HG02588 (cell line): ENCODE measurements at regions not wholly inside any gene's neighbourhood (a gene's known extent, or its start where the extent isn't known, plus 50 kb on each side); places are given as distances from the start of the nearest gene placed in this dataset.
A peak's percentile ranks its signal among the peaks of the same experiment; 100 is the strongest.
"Not testable (repeated sequence)": the region's sequence is repeated elsewhere in the genome, so short reads cannot be mapped to it uniquely, and the experiment has no call there.

Experiments used
- ATAC-seq: cut with Tn5 transposase; IDR thresholded peaks from one replicate; pipeline ENCODE4 v1.9.1; 2021; ENCODE audit warnings: mild to moderate bottlenecking, moderate library complexity; ENCODE audit not compliant: unreplicated experiment

DNA sequence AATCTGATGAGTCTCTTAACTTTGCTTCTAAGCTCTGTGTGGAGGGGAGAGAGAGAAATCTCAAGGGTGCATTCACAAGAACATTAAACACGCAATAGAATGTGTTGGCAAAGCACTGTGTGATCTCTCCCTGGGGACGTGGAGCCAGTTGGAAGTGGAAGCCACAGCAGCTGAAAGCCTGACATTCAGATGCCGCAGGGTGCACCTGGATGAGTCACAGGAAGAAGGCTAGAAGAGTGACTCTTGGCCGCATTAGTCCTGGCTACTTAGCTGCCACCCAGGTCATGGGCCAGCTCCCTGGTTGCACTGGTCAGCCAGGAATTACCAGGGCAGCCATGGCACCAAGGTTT is 186.9 kb downstream of the ADRA2C start:
- ATAC-seq, result not testable (repeated sequence)

DNA sequence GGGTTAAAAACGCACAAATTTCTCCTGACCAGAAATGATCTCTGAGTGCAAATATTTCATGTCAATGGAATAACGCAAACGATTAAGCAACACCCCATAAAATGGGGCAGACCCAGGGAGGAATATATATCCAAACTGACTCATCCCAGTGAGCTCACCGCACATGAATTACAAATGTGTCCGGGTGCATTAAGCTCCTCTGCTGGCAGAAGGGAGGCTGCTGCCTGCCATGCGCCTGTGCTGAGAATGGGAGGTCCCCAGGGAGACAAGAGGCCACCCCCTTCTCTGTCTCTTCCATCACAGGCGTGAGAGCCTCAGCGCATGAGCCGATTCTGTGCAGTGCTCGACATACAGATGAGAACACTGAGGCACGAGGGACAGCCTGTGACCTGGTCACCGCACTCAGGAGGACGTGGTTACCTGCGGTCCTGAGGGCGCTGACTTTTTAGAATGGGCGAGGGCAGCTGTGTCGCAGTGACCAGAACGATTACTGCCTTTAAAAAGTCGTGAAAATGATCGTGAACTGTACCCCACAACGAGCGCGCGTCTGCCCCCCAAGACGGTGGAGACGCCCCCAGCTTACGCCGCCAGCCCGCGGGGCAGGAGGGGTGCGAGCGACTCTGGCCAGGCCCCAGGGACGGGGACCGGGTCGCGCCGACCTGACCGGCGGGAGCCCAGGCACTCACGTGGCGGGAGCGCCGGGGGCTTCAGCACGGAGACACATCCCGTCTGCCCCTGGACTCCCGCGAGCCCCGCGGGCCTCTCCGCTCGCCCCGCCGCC is 188.5 kb downstream of the ADRA2C start:
- peak; percentile 12 for ATAC-seq

- peak; percentile 99 for ATAC-seq
Observed at GRCh38 chr4:3955321-3956164, 189.4 kb downstream of the ADRA2C start.

DNA sequence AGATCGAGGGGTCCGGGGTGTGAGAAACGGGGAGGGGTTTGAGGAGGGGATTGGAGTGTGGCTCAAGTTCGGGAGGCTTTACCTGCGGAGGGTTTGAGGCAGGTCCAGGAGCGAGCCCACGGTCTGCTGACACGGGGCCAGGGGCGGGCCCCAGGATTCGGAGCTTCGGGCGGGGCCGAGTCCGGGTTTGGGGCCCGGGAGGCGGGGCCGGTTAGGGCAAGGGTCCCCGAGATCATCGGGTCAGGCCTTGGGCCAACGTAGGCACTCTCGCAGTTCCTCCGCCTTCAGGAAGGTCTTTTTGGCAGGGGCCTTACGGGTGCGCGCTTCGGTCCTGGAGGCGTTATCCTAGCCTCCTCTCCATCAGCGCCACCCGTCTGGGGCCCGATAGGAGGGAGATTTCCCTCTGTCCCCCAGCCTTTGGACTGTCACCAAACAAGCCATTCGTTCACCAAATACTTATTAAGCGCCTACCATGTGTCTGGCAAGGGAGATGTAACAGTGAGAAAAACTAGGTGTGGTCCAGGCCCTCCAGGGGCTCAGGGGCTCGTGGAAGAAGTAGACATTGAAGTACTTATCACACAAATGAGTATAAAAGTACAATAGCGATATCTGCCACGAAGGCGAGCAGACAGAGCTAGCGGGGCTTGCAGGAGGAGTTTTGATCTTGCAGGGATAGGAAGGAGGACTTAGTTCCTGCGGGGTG is 190.1 kb downstream of the ADRA2C start:
- ATAC-seq, result not testable (repeated sequence)

DNA sequence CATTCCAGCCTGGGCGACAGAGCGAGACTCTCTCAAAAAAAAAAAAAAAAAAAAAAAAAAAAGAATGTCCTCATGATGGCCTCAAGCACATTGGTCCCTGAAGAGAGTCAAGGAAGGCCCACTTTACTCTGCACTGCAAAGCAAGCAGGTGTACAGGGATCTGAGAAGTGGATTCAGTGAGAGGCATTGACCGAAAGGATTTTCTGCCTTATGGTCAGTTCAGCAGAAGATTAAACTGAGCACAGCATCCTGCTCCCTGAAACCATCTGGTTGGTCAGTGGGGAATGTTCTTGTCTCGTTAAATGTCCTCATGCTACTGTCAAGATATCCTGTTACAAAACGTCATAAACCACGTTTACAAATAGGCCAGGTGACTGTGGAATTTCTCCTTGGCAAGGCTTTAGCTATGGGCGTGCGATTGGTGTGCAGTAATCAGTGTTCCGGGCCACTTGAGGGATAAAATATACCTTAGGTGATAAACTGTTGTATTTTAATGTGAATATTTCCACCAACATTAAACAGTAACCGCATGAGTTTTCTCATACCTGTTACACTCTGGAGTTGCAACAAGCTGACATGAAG is 195.0 kb downstream of the ADRA2C start:
- ATAC-seq, result not testable (repeated sequence)

DNA sequence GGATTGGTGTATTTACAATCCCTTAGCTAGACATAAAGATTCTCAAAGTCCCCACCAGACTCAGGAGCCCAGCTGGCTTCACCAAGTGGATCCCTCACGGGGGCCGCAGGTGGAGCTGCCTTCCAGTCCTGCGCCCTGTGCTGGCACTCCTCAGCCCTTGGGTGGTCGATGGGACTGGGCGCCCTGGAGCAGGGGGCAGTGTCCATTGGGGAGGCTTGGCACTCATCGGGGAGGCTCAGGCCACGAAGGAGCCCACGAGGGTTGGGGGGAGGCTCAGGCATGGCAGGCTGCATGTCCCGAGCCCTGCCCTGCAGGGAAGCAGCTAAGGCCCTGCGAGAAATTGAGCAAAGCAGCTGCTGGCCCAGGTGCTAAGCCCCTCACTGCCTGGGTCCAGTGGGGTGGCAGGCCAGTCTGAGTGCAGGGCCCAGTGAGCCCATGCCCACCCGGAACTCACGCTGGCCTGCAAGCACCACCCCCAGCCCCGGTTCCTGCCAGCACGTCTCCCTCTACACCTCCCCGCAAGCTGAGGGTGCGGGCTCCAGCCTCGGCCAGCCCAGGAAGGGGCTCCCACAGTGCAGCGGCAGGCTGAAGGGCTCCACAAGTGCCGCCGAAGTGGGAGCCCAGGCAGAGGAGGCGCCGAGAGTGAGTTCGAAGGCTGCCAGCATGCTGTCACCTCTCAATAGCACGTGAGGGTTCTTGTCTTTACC is 198.5 kb downstream of the ADRA2C start:
- ATAC-seq, result not testable (repeated sequence)

- not testable (repeated sequence) for ATAC-seq
Observed at GRCh38 chr4:3967204-3967603, 201.0 kb downstream of the ADRA2C start.

GRCh38 chr4:3972626-3973025 is 206.4 kb downstream of the ADRA2C start:
- ATAC-seq, result not testable (repeated sequence)

- not testable (repeated sequence) for ATAC-seq
Observed at GRCh38 chr4:3973581-3974200, 207.5 kb downstream of the ADRA2C start.

DNA sequence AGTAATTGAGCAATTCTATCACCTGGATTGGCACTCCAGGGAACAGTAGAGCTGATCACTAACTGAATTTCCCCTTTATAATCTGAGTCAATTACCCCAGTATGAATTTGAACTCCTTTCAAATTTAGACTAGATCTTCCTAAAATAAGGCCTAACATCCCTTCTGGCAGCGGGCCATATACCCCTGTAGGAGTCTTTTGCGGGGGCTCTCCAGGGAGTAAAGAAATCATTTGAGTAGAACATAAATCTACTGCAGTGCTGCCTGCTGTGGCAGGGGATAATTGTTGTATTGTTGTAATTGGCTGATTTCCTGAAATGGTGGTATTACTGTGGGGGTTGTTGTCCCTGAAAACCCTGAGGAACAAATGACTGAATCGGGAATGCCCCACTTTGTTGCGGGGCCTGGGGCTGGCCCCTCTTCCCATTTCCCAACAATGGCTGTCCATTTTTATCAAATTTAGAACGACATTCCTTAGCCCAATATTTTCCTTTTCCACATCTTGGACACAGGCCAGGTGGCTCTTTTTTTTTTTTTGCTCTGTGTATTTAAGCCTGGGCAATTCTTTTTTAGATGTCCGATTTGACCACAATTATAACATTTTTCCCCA is 217.4 kb downstream of the ADRA2C start:
- not testable (repeated sequence) for ATAC-seq

- not testable (repeated sequence) for ATAC-seq
Observed at GRCh38 chr4:3984796-3985195, 218.6 kb downstream of the ADRA2C start.

DNA sequence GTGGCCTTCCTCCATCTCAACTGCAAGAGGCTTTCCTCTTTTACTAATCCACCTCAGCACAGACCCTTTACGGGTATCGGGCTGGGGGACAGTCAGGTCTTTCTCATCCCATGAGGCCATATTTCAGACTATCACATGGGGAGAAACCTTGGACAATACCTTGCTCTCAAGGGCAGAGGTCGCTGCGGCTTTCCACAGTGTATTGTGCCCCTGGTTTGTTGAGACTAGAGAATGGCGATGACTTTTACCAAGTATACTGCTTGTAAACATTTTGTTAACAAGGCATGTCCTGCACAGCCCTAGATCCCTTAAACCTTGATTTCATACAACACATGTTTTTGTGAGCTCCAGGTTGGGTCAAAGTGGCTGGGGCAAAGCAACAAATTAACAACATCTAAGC is 220.2 kb downstream of the ADRA2C start:
- ATAC-seq, result not testable (repeated sequence)

- not testable (repeated sequence) for ATAC-seq
Observed at GRCh38 chr4:3997386-3997785, 229.3 kb downstream of the OTOP1 start.

GRCh38 chr4:4004036-4004435 is 222.7 kb downstream of the OTOP1 start:
- ATAC-seq, result not testable (repeated sequence)

DNA sequence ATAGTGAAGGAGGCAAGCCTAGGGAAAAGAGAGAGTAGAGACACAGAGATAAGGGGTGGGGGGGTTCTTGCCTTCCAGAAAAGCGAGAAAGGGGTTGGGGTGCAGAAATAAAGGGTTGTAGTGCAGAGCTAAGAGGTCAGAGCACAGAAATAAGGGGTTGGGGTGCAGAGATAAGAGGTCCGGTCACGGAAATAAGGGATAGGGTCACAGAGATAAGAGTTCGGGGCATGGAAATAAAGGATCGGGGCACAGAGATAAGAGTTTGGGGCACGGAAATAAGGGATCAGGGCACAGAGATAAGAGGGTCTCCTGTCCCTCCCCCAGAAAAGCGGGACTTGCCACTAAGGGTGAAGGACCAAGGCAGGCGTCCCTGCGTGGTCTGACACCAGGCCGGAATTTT is 222.0 kb downstream of the OTOP1 start:
- not testable (repeated sequence) for ATAC-seq

- not testable (repeated sequence) for ATAC-seq
Observed at GRCh38 chr4:4006356-4006755, 220.4 kb downstream of the OTOP1 start.

DNA sequence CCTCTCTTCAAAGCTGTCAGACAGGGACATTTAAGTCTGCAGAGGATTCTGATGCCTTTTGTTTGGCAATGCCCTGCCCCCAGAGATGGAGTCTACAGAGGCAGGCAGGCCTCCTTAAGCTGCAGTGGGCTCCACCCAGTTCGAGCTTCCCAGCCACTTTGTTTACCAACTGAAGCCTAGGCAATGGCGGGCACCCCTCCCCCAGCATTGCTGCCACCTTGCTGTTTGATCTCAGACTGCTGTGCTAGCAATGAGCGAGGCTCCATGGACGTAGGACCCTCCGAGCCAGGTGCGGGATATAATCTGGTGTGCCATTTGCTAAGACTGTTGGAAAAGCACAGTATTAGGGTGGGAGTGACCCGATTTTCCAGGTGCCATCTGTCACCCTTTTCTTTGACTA is 207.7 kb downstream of the OTOP1 start:
- not testable (repeated sequence) for ATAC-seq

GRCh38 chr4:4021161-4021560 is 205.6 kb downstream of the OTOP1 start:
- ATAC-seq, result not testable (repeated sequence)

GRCh38 chr4:4026708-4027107 is 200.0 kb downstream of the OTOP1 start:
- ATAC-seq, result not testable (repeated sequence)
